ENCODE measurements at regions not wholly inside any gene's neighbourhood (a gene's known extent, or its start where the extent isn't known, plus 50 kb on each side); places are given as distances from the start of the nearest gene placed in this dataset.

GRCh38 chr12:90301561-90302133, 593.0 kb upstream of the ATP2B1 start:
- no peak for ATAC-seq

DNA sequence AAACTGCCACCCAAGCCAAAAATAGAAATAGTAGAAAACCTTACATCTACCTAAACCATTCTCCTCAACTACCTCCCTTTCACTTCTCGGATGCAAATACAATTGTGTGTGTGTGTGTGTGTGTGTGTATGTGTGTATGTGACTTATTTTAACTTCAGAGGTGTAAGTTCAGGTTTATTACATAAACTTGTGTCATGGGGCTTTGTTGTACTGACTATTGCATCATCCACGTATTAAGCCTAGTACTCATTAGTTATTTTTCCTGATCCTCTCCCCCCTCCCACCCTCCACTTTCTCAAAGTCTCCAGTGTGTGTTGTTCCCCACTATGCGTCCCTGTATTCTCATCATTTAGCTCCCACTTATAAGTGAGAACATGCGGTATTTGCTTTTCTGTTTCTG, 592.5 kb upstream of the ATP2B1 start:
- ATAC-seq: no peak

DNA sequence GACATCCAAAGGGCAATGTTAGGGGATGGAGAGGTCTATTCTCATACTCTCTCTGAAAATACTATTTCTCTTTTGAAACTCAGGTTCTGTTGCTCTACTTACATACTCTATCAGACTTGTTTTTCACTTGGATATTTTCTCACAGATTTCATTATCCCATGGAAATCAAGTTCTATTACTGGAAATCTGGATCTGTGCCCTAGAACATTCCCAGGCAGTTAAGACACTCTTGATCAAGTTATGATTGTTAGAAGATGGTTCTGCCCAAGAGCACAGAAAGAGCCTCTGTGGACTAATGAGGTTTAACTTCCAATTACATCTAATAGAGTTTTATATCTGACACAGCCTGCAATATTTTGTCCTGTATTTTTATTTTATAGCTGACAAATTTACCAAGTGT, 591.0 kb upstream of the ATP2B1 start:
- ATAC-seq: no peak

DNA sequence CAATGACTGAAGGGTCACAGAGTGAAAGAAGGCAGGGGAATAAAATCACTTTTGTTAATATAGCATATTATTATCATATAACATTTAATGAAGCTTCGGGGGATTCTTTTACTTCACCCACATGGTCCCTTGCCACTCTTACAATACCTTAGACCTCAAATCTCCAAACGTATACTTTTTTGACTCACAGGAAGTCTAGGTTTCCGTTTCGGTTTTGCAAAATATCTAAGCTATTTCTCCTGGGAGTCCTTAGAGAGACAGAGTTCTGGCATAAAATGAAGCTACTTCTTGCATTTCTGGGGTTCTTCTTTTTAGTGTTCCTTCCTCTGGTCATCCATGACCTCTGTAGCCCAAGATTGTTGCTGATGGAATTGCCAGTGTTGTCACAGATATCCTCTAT, 590.5 kb upstream of the ATP2B1 start:
- ATAC-seq: no peak

DNA sequence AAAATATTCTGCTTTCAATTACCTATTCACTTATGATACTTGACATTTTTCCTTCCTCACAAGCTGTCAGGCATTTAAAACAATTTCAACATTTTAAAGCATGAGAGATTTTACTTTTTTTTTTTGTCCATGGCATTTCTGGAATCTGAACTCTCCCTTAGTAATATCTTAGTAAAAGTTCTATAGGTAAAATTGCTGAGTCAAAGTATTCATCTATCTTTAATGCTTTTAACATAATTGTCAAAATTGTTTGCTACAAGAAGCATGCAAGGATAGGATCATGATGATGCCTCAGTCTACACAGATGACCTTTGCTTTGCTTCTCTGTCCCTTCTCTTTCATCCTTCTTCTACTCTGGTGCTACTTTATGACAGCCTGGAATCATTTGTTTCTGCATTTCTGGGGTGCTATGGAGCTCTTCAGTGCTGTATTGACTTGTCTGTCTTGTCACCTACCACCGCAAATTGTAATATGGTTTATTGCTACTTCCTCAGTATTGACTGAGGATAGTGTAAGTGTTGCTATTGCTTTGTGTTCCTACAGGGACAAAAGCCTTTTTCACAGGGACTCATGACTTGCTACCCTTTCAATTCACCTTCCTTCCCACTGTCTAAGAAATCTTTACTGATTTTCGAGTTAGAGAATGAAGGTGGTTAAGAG, 589.8 kb upstream of the ATP2B1 start:
- ATAC-seq: no peak

DNA sequence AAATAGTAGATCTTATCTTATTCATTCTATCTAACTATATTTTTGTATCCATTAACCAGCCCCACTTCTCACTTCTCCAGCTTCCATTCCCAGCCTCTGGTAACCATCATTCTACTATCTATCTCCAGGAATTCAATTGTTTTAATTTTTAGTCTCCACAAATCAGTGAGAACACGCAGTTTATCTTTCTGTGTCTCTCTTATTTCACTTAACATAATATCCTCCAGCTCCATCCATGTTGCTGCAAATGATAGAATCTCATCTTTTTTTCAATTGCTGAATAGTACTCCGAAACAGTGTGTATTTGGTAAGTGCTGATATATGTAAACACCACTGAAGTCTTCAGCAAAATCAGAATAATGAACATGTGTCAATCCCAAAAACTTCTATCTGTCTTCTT, 587.2 kb upstream of the ATP2B1 start:
- ATAC-seq: no peak

GRCh38 chr12:90292183-90292582, 583.5 kb upstream of the ATP2B1 start:
- ATAC-seq: no peak

DNA sequence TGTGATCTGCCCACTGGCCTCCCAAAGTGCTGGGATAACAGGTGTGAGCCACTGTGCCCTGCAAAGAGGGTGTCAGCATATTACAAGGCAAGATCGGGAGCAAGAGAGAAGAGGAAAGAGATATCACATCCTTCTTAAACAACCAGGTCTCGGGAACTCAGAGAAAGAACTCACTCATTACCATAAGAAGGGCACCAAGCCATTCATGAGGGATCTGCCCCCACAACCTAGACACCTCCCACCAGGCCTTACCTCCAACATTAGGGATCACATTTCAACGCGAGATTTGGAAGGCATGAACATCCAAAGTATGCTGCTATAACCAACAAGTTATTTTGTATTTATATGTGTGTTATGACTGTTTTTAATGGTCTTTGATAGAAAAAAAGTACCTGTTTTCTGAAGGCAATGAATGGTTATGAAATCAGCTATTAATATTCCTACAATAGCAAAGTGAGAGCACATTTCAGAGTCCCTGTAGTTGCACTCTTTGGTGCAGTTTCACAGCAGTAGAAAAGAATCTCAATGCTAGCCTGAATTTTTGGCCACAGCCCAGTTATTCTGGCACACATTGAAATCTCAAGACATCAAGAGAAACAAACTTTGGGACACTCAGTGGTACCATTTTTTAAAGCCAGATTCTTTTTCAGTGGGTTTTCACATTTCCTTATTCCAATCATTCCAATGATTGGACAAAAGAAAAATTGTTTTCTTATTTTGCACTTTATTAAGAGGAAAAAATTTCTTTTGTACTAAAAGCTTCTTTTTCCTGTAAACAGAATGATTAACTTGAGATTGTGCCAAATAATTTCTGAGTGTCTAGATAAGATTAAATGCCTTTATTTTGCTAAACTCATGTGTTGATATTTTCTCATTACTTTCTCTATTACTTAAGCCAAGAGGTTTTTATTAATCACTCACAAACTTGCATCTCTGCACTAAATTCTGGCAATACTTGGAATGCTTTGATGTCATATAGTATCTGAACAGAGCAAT, 582.6 kb upstream of the ATP2B1 start:
- no peak for ATAC-seq

DNA sequence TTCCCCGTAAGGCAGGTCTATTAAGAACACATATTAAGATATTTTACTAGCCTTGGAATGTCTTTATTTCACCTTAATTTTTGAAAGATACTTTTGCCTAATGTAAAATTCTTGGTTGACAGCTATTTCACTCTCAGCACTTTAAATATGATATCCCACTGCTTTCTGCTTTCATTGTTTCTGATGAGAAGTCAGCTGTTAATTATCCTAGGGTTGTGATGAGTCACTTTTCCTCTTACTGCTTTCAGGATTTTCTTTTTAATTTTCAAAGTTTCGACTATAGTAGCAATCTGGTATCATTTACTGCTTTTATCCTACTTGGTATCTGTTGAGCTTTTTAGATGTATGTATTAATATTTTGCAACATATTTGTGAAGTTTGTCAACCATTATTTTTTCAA, 578.9 kb upstream of the ATP2B1 start:
- ATAC-seq: no peak

DNA sequence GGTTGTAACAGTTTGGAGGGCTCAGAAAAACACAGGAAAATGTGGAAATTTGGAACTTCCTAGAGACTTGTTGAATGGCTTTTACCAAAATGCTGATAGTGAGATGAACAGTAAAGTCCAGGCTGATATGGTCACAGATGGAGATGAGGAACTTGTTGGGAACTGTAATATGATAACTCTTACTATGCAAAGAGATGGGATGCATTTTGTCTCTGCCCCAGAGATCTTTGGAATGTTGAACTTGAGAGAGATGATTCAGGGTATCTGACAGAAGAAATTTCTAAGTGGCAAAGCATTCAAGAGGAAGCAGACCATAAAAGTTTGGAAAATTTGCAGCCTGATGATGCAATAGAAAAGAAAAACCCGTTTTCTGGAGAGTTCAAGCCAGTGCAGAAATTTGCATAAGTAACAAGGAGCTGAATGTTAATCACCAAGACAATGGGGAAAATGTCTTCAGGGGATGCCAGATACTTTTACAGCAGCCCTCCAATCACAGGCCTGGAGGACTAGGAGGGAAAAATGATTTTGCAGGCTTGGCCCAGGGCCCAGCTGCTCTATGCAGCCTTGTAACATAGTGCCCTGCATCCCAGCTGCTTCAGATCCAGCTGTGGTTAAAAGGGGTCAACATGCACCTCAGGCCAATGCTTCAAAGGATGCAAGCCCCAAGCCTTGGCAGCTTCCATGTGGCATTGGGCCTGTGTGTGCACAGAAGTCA, 572.7 kb upstream of the ATP2B1 start:
- ATAC-seq: peak; percentile 48

DNA sequence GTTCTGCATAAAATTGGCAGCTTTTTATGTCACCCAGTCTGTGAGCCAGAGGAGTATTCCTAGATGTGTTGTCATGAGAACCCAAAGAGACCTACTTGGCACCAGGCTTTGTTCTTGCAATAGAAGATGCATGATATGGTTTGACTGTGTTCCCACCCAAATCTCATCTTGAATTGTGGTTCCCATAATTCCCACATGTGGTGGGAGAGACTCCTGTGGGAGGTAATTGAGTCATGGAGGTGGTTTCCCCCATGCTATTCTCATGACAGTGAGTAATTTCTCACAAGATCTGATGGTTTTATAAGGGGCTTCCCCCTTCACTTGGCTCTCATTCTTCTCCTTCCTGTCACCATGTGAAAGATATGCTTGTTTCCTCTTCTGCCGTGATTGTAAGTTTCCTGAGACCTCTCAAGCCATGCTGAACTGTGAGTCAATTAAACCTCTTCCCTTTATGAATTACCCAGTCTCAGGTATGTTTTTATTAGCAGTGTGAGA, 572.0 kb upstream of the ATP2B1 start:
- peak; percentile 45 for ATAC-seq

DNA sequence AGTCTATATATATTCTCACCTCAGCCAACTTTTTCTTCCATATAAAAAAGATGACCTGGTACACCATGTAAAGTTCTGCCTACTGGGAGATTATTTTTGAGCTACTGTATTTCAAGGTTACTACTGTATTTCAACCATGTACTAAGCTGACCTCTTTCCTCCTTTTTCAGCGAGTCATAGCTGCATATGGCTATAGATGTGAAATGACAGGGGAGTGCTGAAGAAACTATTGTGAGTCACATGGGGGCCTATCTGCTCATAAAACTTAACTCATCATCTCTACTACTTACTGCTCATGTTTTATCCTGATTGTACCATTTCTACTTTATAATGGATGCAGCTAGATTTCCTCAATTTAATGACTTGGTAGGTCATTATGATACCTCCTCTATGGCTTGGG, 571.4 kb upstream of the ATP2B1 start:
- ATAC-seq: peak; percentile 63

- peak; percentile 63 for ATAC-seq
These were observed 566.5 kb upstream of the ATP2B1 start for GRCh38 chr12:90275088-90275487.

DNA sequence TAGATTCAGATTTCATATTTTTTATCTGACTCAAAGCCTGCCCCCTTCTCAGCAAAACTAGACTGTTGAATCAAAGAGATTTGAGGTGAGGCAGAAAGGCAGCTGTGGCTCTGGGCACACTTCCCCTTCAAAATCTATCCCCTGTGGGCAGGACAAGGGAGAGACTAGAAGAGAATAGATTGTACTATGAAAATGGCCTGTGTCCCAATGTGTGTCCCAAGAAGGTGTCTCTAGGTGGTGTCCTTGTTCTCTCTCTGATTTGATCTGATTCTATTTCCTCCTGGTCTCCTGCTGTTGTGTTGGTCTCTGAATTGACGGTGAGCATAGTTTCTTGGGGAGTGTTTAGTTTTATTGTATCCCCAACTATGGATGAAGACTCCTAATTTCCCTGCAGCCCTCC, 565.8 kb upstream of the ATP2B1 start:
- no peak for ATAC-seq

- no peak for ATAC-seq
These were observed 559.9 kb upstream of the ATP2B1 start for GRCh38 chr12:90268574-90268973.

DNA sequence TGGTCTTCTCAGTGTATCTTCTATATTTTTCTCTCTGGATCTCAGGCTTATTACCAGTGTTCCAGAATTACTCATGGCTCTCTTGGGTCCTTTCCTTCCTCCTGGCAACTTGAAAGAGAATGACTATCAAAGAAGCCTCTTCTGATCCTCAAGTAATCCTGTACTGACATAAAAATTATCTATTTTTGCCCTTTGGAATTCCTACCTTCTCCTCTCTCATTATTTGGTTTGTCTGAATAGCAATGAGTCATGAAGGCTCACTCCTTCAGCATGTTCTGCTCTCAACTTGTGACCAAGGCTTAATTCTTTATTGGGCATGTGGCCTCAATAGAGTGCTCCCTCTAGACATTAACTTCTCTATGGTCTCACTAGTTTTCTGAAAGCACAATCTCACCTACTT, 553.6 kb upstream of the ATP2B1 start:
- no peak for ATAC-seq

DNA sequence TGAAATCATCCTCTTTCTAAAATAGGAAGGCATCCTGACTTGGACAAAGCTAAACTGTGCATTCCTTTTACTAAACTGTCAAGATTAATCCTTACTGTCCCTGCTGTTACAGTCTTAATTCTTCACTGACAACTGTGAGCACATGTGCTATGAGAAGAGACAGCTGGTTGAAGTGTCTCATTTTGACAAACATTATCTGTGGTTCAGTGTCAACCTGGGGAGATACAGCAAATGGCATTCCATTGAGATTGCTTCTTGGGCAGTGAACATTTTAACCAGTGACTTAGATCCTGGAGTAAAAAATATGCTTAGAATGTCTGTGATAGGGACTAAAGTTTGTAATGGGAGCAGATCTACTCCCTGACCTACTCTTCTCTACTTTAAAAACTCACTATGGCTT, 552.6 kb upstream of the ATP2B1 start:
- ATAC-seq: no peak

- no peak for ATAC-seq
These were observed 551.5 kb upstream of the ATP2B1 start for GRCh38 chr12:90260136-90260535.

- ATAC-seq: no peak
These were observed 549.4 kb upstream of the ATP2B1 start for GRCh38 chr12:90257927-90258624.

DNA sequence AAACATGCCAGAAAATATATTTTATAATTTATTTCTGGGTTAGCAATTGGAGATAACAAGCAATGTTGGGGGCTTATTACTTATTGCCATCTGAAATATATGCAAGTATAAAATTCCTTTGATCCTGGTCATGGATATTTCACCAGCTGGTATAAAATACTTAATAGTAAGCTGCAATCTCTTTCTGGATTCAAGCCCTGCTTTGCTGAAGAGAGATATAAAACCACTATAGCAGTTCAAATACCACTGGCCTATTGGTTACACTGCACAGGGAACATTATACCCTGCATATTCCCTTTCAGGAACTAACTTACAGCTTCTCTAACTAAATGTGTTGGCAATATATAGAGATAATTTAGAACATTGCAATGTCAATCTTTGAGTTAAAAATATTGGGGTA, 546.2 kb upstream of the ATP2B1 start:
- no peak for ATAC-seq

DNA sequence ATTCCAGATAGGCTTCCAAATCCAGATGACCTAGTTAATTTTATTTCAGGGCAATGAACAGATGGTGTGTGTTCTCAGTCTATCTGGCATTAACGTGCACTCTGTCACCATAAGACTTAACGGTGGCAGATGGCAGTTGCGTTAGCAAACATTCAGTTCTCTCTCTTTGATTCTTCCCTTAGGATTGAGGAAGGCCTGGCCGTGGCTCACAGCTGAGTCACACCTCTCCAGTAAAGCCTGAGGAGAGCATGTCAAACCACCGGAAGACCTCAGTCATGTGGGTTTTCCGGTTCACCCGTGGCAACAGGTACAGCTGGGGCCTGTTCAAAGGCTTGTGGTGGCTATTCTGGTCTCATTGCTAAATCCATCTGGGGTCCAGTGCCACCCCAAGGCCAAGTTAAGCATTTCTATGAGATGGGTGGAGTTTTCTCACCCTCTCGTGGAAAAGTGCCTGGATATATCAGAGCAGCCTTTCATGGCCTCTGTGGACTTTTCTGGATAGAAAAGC, 545.1 kb upstream of the ATP2B1 start:
- ATAC-seq: peak; percentile 96

GRCh38 chr12:90253136-90253535, 544.5 kb upstream of the ATP2B1 start:
- no peak for ATAC-seq

All from esophagus mucosa (tissue), 1 donor.